PC-3 (cell line): ENCODE measurements at regions not wholly inside any gene's neighbourhood (a gene's known extent, or its start where the extent isn't known, plus 50 kb on each side); places are given as distances from the start of the nearest gene placed in this dataset.

Experiments
- ATAC-seq: fragments of 200-7000 bp; cut with Tn5 transposase; 2 replicates; pipeline ENCODE4 v1.9.1; 2020; ENCODE audit warnings: mild to moderate bottlenecking, moderate library complexity
- BruUV-seq: library from RNA; stranded (reverse); fragments of 400-500 nt; replicated peaks from 2 replicates; lab custom pipeline; 2021; lab: Mats Ljungman, UMichigan
- CTCF ChIA-PET: fragments of 300-600 bp; sonication (Branson Sonifier 250); formaldehyde crosslinking; loops from one replicate; lab custom pipeline; 2022; ENCODE audit warnings: antibody characterized with exemption; lab: Charles Lee
- POLR2A ChIA-PET: fragments of 300-600 bp; sonication (Branson Sonifier 250); formaldehyde crosslinking; loops from one replicate; lab custom pipeline; 2022; ENCODE audit warnings: antibody characterized with exemption; ENCODE audit not compliant: unreplicated experiment; lab: Charles Lee
- DNase-seq: peaks from one replicate; pipeline ENCODE4 v3.0.0-alpha.2; 2015
- H2AFZ ChIP-seq: fragments of 300-600 bp; sonication (generic); 2 replicates; pipeline ENCODE4 v1.6.0; 2016; ENCODE audit warnings: antibody characterized with exemption, low read length
- H3F3A ChIP-seq: fragments of 300-600 bp; sonication (generic); one replicate; pipeline ENCODE4 v1.6.0; 2017; ENCODE audit warnings: antibody characterized with exemption, low read length, control low read depth, mild to moderate bottlenecking; ENCODE audit not compliant: unreplicated experiment
- H3K27ac ChIP-seq: fragments of 300-600 bp; sonication (generic); 2 replicates; pipeline ENCODE4 v1.5.1; 2016; ENCODE audit warnings: mild to moderate bottlenecking, low read length
- H3K27me3 ChIP-seq: fragments of 300-600 bp; sonication (generic); 2 replicates; pipeline ENCODE4 v1.6.1; 2016; ENCODE audit warnings: low read length, mixed read lengths
- H3K36me3 ChIP-seq: fragments of 300-600 bp; sonication (generic); 2 replicates; pipeline ENCODE4 v1.6.1; 2016; ENCODE audit warnings: low read depth, mixed run types, low read length, mixed read lengths
- H3K4me1 ChIP-seq: fragments of 300-600 bp; sonication (generic); 2 replicates; pipeline ENCODE4 v1.5.1; 2016; ENCODE audit warnings: low read length; ENCODE audit not compliant: insufficient read depth
- H3K4me2 ChIP-seq: fragments of 300-600 bp; sonication (generic); 2 replicates; pipeline ENCODE4 v1.6.0; 2016; ENCODE audit warnings: low read length
- H3K4me3 ChIP-seq: fragments of 300-600 bp; sonication (generic); 2 replicates; pipeline ENCODE4 v1.5.1; 2016; ENCODE audit warnings: mild to moderate bottlenecking, low read length, mixed read lengths
- H3K79me2 ChIP-seq: fragments of 300-600 bp; sonication (generic); 2 replicates; pipeline ENCODE4 v1.6.1; 2017; ENCODE audit warnings: low read length, mixed read lengths
- H3K9ac ChIP-seq: fragments of 300-600 bp; sonication (generic); 2 replicates; pipeline ENCODE4 v1.6.0; 2016; ENCODE audit warnings: mild to moderate bottlenecking, low read length
- H3K9me2 ChIP-seq: fragments of 300-600 bp; sonication (generic); replicated peaks from 2 replicates; pipeline ENCODE4 v1.6.1; 2016; ENCODE audit warnings: mixed run types, low read length, mixed read lengths
- H3K9me3 ChIP-seq: fragments of 300-600 bp; sonication (generic); 2 replicates; pipeline ENCODE4 v1.6.1; 2016; ENCODE audit warnings: low read length, mixed read lengths
- H4K20me1 ChIP-seq: fragments of 300-600 bp; sonication (generic); 2 replicates; pipeline ENCODE4 v1.6.1; 2016; ENCODE audit warnings: low read length, mixed read lengths
- CTCF ChIP-seq: fragments of 300-600 bp; sonication (generic); conservative IDR thresholded peaks from 2 replicates; pipeline ENCODE4 v1.5.1; 2017; ENCODE audit warnings: antibody characterized with exemption, low read depth, mild to moderate bottlenecking, low read length
- EZH2 ChIP-seq: fragments of 300-600 bp; sonication (generic); IDR thresholded peaks from one replicate; pipeline ENCODE4 v1.6.1; 2017; ENCODE audit warnings: antibody characterized with exemption, mild to moderate bottlenecking, low read length; ENCODE audit not compliant: unreplicated experiment
- EZH2phosphoT487 ChIP-seq: fragments of 300-600 bp; sonication (generic); IDR thresholded peaks from 2 replicates; pipeline ENCODE4 v1.6.1; 2018; ENCODE audit warnings: mild to moderate bottlenecking, antibody characterized with exemption, low read length, borderline replicate concordance
- intact Hi-C: fragments of 100-400 bp; cut with micrococcal nuclease; formaldehyde crosslinking; loops from 2 replicates; pipeline ENCODE4 v1.9.0; 2023

GRCh38 chr1:125085720-125086591, 3901.2 kb downstream of the SRGAP2C start:
- Histone ChIP-seq H3K9me3 (peaks cover 44% of the 10 kb centered on the region), H2AFZ (no peak overlapping the region), H3F3A (no peaks in the 10 kb centered on the region), H3K36me3 (no peaks in the 10 kb centered on the region), H3K4me1 (no peaks in the 10 kb centered on the region), H3K27me3 (no peaks in the 10 kb centered on the region), H3K27ac (no peak overlapping the region), H3K9me2 (no peaks in the 10 kb centered on the region), H3K4me3 (no peak overlapping the region), H3K4me2 (no peak overlapping the region), H4K20me1 (no peaks in the 10 kb centered on the region), H3K79me2 (no peaks in the 10 kb centered on the region), H3K9ac (no peak overlapping the region)
- ATAC-seq (no peak), DNase-seq (no peak)
- BruUV-seq, result no TSS peak
- CTCF ChIA-PET, result no interaction called here
- intact Hi-C loops, result no loop called here
- POLR2A ChIA-PET, result no interaction called here
- no peak for TF ChIP-seq EZH2phosphoT487
- no peak for TF ChIP-seq EZH2
- TF ChIP-seq CTCF, result no peak

- H3K4me2 ChIP-seq, result no peak overlapping the region
- no peaks in the 10 kb centered on the region for H3K79me2 ChIP-seq
- H3K36me3 ChIP-seq, result no peaks in the 10 kb centered on the region
- DNase-seq, result no peak
- H3K4me3 ChIP-seq, result no peak overlapping the region
- no peaks in the 10 kb centered on the region for H3K4me1 ChIP-seq
- H3K9me2 ChIP-seq, result no peaks in the 10 kb centered on the region
- no peak overlapping the region for H3K27ac ChIP-seq
- H3K9ac ChIP-seq, result no peak overlapping the region
- BruUV-seq, result no TSS peak
- peaks cover 38% of the 10 kb centered on the region for H3K9me3 ChIP-seq
- TF ChIP-seq EZH2 (no peak), EZH2phosphoT487 (no peak), CTCF (no peak)
- CTCF ChIA-PET, result no interaction called here
- H3K27me3 ChIP-seq, result no peaks in the 10 kb centered on the region
- intact Hi-C loops, result no loop called here
- H3F3A ChIP-seq, result no peaks in the 10 kb centered on the region
- POLR2A ChIA-PET, result no interaction called here
- H4K20me1 ChIP-seq, result no peaks in the 10 kb centered on the region
- H2AFZ ChIP-seq, result no peak overlapping the region
- ATAC-seq, result no peak
Observed at GRCh38 chr1:125086611-125087010, 3901.8 kb downstream of the SRGAP2C start.

- intact Hi-C loops, result no loop called here
- Histone ChIP-seq H3F3A (no peaks in the 10 kb centered on the region), H4K20me1 (no peaks in the 10 kb centered on the region), H3K4me2 (no peak overlapping the region), H3K4me1 (no peaks in the 10 kb centered on the region), H3K9me3 (peaks cover 32% of the 10 kb centered on the region), H3K9me2 (no peaks in the 10 kb centered on the region), H3K36me3 (no peaks in the 10 kb centered on the region), H3K9ac (no peak overlapping the region), H2AFZ (no peak overlapping the region), H3K79me2 (no peaks in the 10 kb centered on the region), H3K4me3 (no peak overlapping the region), H3K27me3 (no peaks in the 10 kb centered on the region), H3K27ac (no peak overlapping the region)
- TF ChIP-seq CTCF, result no peak
- no peak for TF ChIP-seq EZH2phosphoT487
- no peak for TF ChIP-seq EZH2
- ChIA-PET POLR2A (no interaction called here), CTCF (no interaction called here)
- DNase-seq, result no peak
- ATAC-seq, result no peak
- BruUV-seq, result no TSS peak
Observed at GRCh38 chr1:125087247-125087646, 3902.5 kb downstream of the SRGAP2C start.
